ENCODE measurements at regions not wholly inside any gene's neighbourhood (a gene's known extent, or its start where the extent isn't known, plus 50 kb on each side); places are given as distances from the start of the nearest gene placed in this dataset.

- no peak for DNase-seq
Measured at GRCh38 chrX:39848900-39849299, 248.9 kb downstream of the BCOR start.

- no peak for DNase-seq
Measured at GRCh38 chrX:39850209-39850608, 247.5 kb downstream of the BCOR start.

GRCh38 chrX:39850630-39851152 lies 247.1 kb downstream of the BCOR start:
- DNase-seq: no peak

- no peak for DNase-seq
Measured at GRCh38 chrX:39851745-39852455, 245.9 kb downstream of the BCOR start.

GRCh38 chrX:39852491-39852890 lies 245.3 kb downstream of the BCOR start:
- no peak for DNase-seq

GRCh38 chrX:39853417-39854030 lies 244.2 kb downstream of the BCOR start:
- no peak for DNase-seq

GRCh38 chrX:39854772-39855747 lies 242.7 kb downstream of the BCOR start:
- no peak for DNase-seq

GRCh38 chrX:39855748-39856129 lies 242.0 kb downstream of the BCOR start:
- DNase-seq: no peak

- DNase-seq: no peak
Measured at GRCh38 chrX:39856472-39857121, 241.2 kb downstream of the BCOR start.

GRCh38 chrX:39857780-39858179 lies 240.0 kb downstream of the BCOR start:
- DNase-seq: no peak

GRCh38 chrX:39859991-39860861 lies 237.5 kb downstream of the BCOR start:
- no peak for DNase-seq

GRCh38 chrX:39862963-39863362 lies 234.8 kb downstream of the BCOR start:
- no peak for DNase-seq

GRCh38 chrX:39866229-39866628 lies 231.5 kb downstream of the BCOR start:
- DNase-seq: no peak

GRCh38 chrX:39869846-39870601 lies 227.7 kb downstream of the BCOR start:
- no peak for DNase-seq

- DNase-seq: no peak
Measured at GRCh38 chrX:39871648-39872047, 226.1 kb downstream of the BCOR start.

- no peak for DNase-seq
Measured at GRCh38 chrX:39873117-39873516, 224.6 kb downstream of the BCOR start.

- DNase-seq: no peak
Measured at GRCh38 chrX:39874202-39874816, 223.4 kb downstream of the BCOR start.

- no peak for DNase-seq
Measured at GRCh38 chrX:39875834-39876628, 221.7 kb downstream of the BCOR start.

GRCh38 chrX:39877905-39878304 lies 219.9 kb downstream of the BCOR start:
- no peak for DNase-seq

GRCh38 chrX:39883666-39884065 lies 214.1 kb downstream of the BCOR start:
- DNase-seq: no peak
